Body of pancreas (tissue), 4 donors: ENCODE measurements at regions not wholly inside any gene's neighbourhood (a gene's known extent, or its start where the extent isn't known, plus 50 kb on each side); places are given as distances from the start of the nearest gene placed in this dataset.
"Not testable (repeated sequence)": the region's sequence is repeated elsewhere in the genome, so short reads cannot be mapped to it uniquely, and the experiment has no call there.

Experiments used
- ATAC-seq: fragments of 150-250 bp; one replicate; pipeline ENCODE4 v1.9.1; 2016
- DNase-seq, 4 donors: peaks; one replicate each; pipeline ENCODE4 v3.0.0-alpha.2; 2019
- H3K27ac ChIP-seq, 4 donors: fragments of 200-600 bp; sonication (generic); 1 replicate in 3 of 4; 2 replicates in 1 of 4; pipeline versions ENCODE4 v1.5.1 to v1.6.1; 2016 to 2019; ENCODE audit warnings: mild to moderate bottlenecking in 1 of 4, mixed read lengths in 1 of 4, moderate library complexity in 1 of 4
- H3K27me3 ChIP-seq, 2 donors: fragments of 200-600 bp; sonication (generic); one replicate each; pipeline ENCODE4 v1.6.0; 2016; ENCODE audit warnings: mild to moderate bottlenecking in 1 of 2
- H3K36me3 ChIP-seq, 2 donors: fragments of 200-600 bp; sonication (generic); replicated peaks in 1 of 2; 2 replicates each; pipeline ENCODE4 v1.5.1; 2016; ENCODE audit warnings: low read depth in 2 of 2; ENCODE audit not compliant: insufficient read depth in 1 of 2
- H3K4me1 ChIP-seq: fragments of 200-600 bp; sonication (generic); one replicate; pipeline ENCODE4 v1.6.0; 2016
- H3K4me3 ChIP-seq, 2 donors: fragments of 200-600 bp; sonication (generic); 1 replicate in 1 of 2; 2 replicates in 1 of 2; pipeline ENCODE4 v1.5.1; 2016 to 2019
- H3K9me3 ChIP-seq, 3 donors: fragments of 200-600 bp; sonication (generic); 1 replicate in 2 of 3; 2 replicates in 1 of 3; pipeline ENCODE4 v1.5.1; 2016
- CTCF ChIP-seq, 7 experiments: fragments of 450-650 bp in 4 of 7; fragments of 200-600 bp in 3 of 7; sonication (generic) in 3 of 7; IDR thresholded peaks; one replicate each; pipeline ENCODE4 v1.5.1; 2016 to 2019; ENCODE audit warnings: antibody characterized with exemption in 7 of 7
- POLR2A ChIP-seq, 3 donors: fragments of 450-650 bp; IDR thresholded peaks; one replicate each; pipeline ENCODE4 v1.6.1; 2016; ENCODE audit warnings: antibody characterized with exemption in 3 of 3, mild to moderate bottlenecking in 2 of 3
- WGBS, 2 donors: methylation state at CpG; one replicate each; pipeline ENCODE4 v1.1.5; 2017; 5-methylcytosine and 5-hydroxymethylcytosine counted together
- intact Hi-C: fragments of 100-400 bp; cut with DNase I; formaldehyde crosslinking; loops from one replicate; pipeline ENCODE4 v1.15.1; 2023

- Histone ChIP-seq H3K27me3 (no peaks in the 10 kb centered on the region), H3K9me3 (no peaks in the 10 kb centered on the region), H3K4me1 (no peaks in the 10 kb centered on the region), H3K27ac (no peak overlapping the region), H3K4me3 (no peak overlapping the region), H3K36me3 (no peaks in the 10 kb centered on the region)
- ATAC-seq (no peak), DNase-seq (no peak)
- TF ChIP-seq CTCF (IDR thresholded peaks at IDR 0.05) (no peak), POLR2A (IDR thresholded peaks at IDR 0.05) (no peak)
- intact Hi-C loops = no loop called here
- WGBS, 2 donors = 38 to 70% methylated on average over 1 of the region's 1 CpG
Measured at GRCh38 chr17:20728181-20728580, 148.7 kb downstream of the CDRT15L2 start.

- H3K4me3 ChIP-seq, intact Hi-C loops, ATAC-seq, DNase-seq, H3K27ac ChIP-seq, H3K4me1 ChIP-seq, H3K27me3 ChIP-seq, H3K36me3 ChIP-seq, H3K9me3 ChIP-seq: not testable (repeated sequence)
- WGBS, 2 donors = 66 to 72% methylated on average over 6 of the region's 6 CpGs
Measured at GRCh38 chr17:20731131-20731530, 151.6 kb downstream of the CDRT15L2 start.

GRCh38 chr17:20733923-20734322 is 154.4 kb downstream of the CDRT15L2 start:
- TF ChIP-seq POLR2A (IDR thresholded peaks at IDR 0.05) (no peak), CTCF (IDR thresholded peaks at IDR 0.05) (no peak)
- Histone ChIP-seq H3K27me3 (no peaks in the 10 kb centered on the region), H3K36me3 (no peaks in the 10 kb centered on the region), H3K27ac (no peak overlapping the region), H3K4me1 (no peaks in the 10 kb centered on the region), H3K9me3 (no peaks in the 10 kb centered on the region), H3K4me3 (no peak overlapping the region)
- 79 to 87% methylated on average over 13 of the region's 13 CpGs for WGBS, 2 donors
- intact Hi-C loops = no loop called here
- DNase-seq (no peak), ATAC-seq (no peak)

GRCh38 chr17:20735796-20736195 is 156.3 kb downstream of the CDRT15L2 start:
- H3K36me3 ChIP-seq = no peaks in the 10 kb centered on the region
- H3K4me3 ChIP-seq = no peak overlapping the region
- no peak for DNase-seq
- TF ChIP-seq CTCF (IDR thresholded peaks at IDR 0.05) = no peak
- TF ChIP-seq POLR2A (IDR thresholded peaks at IDR 0.05) = no peak
- no peak for ATAC-seq
- WGBS, 2 donors = 58 to 61% methylated on average over 3 of the region's 3 CpGs
- H3K9me3 ChIP-seq = no peaks in the 10 kb centered on the region
- no peaks in the 10 kb centered on the region for H3K4me1 ChIP-seq
- no peak overlapping the region for H3K27ac ChIP-seq
- intact Hi-C loops = no loop called here
- no peaks in the 10 kb centered on the region for H3K27me3 ChIP-seq

- H3K9me3 ChIP-seq, H3K4me1 ChIP-seq, H3K4me3 ChIP-seq, H3K27me3 ChIP-seq, H3K27ac ChIP-seq, H3K36me3 ChIP-seq, intact Hi-C loops, ATAC-seq, DNase-seq: not testable (repeated sequence)
- 67 to 76% methylated on average over 7 of the region's 7 CpGs for WGBS, 2 donors
Measured at GRCh38 chr17:20737636-20738035, 158.1 kb downstream of the CDRT15L2 start.

- Histone ChIP-seq H3K9me3 (no peaks in the 10 kb centered on the region), H3K36me3 (no peaks in the 10 kb centered on the region), H3K27ac (no peak overlapping the region), H3K4me1 (no peaks in the 10 kb centered on the region), H3K4me3 (no peak overlapping the region), H3K27me3 (no peaks in the 10 kb centered on the region)
- intact Hi-C loops = no loop called here
- WGBS, 2 donors = 72 to 73% methylated on average over 8 of the region's 8 CpGs
- no peak for ATAC-seq
- TF ChIP-seq CTCF (IDR thresholded peaks at IDR 0.05) (no peak), POLR2A (IDR thresholded peaks at IDR 0.05) (no peak)
- no peak for DNase-seq
Measured at GRCh38 chr17:20771104-20771503, 191.6 kb downstream of the CDRT15L2 start.
